HUES6 (cell line): ENCODE measurements at regions not wholly inside any gene's neighbourhood (a gene's known extent, or its start where the extent isn't known, plus 50 kb on each side); places are given as distances from the start of the nearest gene placed in this dataset.

Experiments
- H3K27ac ChIP-seq: 2 replicates; pipeline ENCODE4 v1.7.0; 2013; ENCODE audit warnings: low read depth, mild to moderate bottlenecking, low read length, inconsistent platforms
- H3K27me3 ChIP-seq: 2 replicates; pipeline ENCODE4 v1.6.1; 2013; ENCODE audit warnings: low read length; ENCODE audit not compliant: control insufficient read depth, insufficient read depth
- H3K36me3 ChIP-seq: 2 replicates; pipeline ENCODE4 v1.6.1; 2013; ENCODE audit warnings: low read length; ENCODE audit not compliant: control insufficient read depth, insufficient read depth
- H3K4me1 ChIP-seq: 2 replicates; pipeline ENCODE4 v1.6.1; 2013; ENCODE audit warnings: low read length; ENCODE audit not compliant: control insufficient read depth, insufficient read depth
- H3K4me3 ChIP-seq: 2 replicates; pipeline ENCODE4 v1.5.1; 2013; ENCODE audit warnings: low read depth, low read length
- H3K9ac ChIP-seq: one replicate; pipeline ENCODE4 v1.6.1; 2013; ENCODE audit warnings: mild to moderate bottlenecking, low read length
- H3K9me3 ChIP-seq: 2 replicates; pipeline ENCODE4 v1.6.1; 2013; ENCODE audit warnings: low read depth, low read length; ENCODE audit not compliant: control insufficient read depth, insufficient read depth

GRCh38 chr1:104856518-104856917, 1106.8 kb downstream of the AMY1C start:
- H3K9me3 ChIP-seq = no peaks in the 10 kb centered on the region

GRCh38 chr1:104868794-104869193, 1119.1 kb downstream of the AMY1C start:
- H3K9me3 ChIP-seq = no peaks in the 10 kb centered on the region
- no peaks in the 10 kb centered on the region for H3K36me3 ChIP-seq
- H3K27ac ChIP-seq = no peak overlapping the region
- H3K27me3 ChIP-seq = no peaks in the 10 kb centered on the region
- no peaks in the 10 kb centered on the region for H3K4me1 ChIP-seq
- no peak overlapping the region for H3K4me3 ChIP-seq
- H3K9ac ChIP-seq = no peak overlapping the region

More at GRCh38 chr1:104856518-104856917, 1106.8 kb downstream of the AMY1C start:
- H3K4me3 ChIP-seq = no peak overlapping the region
- H3K9ac ChIP-seq = no peak overlapping the region
- no peaks in the 10 kb centered on the region for H3K4me1 ChIP-seq
- H3K27ac ChIP-seq = no peak overlapping the region
- H3K36me3 ChIP-seq = no peaks in the 10 kb centered on the region
- H3K27me3 ChIP-seq = no peaks in the 10 kb centered on the region

- H3K9me3 ChIP-seq = no peaks in the 10 kb centered on the region
- H3K4me1 ChIP-seq = no peaks in the 10 kb centered on the region
- no peak overlapping the region for H3K27ac ChIP-seq
- no peak overlapping the region for H3K9ac ChIP-seq
- no peak overlapping the region for H3K4me3 ChIP-seq
- H3K36me3 ChIP-seq = no peaks in the 10 kb centered on the region
- H3K27me3 ChIP-seq = no peaks in the 10 kb centered on the region
These were observed 1124.3 kb downstream of the AMY1C start for GRCh38 chr1:104874044-104874443.

- no peak overlapping the region for H3K27ac ChIP-seq
- H3K9me3 ChIP-seq = no peaks in the 10 kb centered on the region
- no peak overlapping the region for H3K9ac ChIP-seq
- no peaks in the 10 kb centered on the region for H3K27me3 ChIP-seq
- no peaks in the 10 kb centered on the region for H3K4me1 ChIP-seq
- H3K4me3 ChIP-seq = no peak overlapping the region
- no peaks in the 10 kb centered on the region for H3K36me3 ChIP-seq
These were observed 1128.7 kb downstream of the AMY1C start for GRCh38 chr1:104878203-104878909.

- Histone ChIP-seq H3K27ac (no peak overlapping the region), H3K9me3 (no peaks in the 10 kb centered on the region), H3K9ac (no peak overlapping the region), H3K27me3 (no peaks in the 10 kb centered on the region), H3K36me3 (no peaks in the 10 kb centered on the region), H3K4me3 (no peak overlapping the region), H3K4me1 (no peaks in the 10 kb centered on the region)
These were observed 1135.2 kb downstream of the AMY1C start for GRCh38 chr1:104884939-104885338.

- no peaks in the 10 kb centered on the region for H3K27me3 ChIP-seq
- H3K4me1 ChIP-seq = no peaks in the 10 kb centered on the region
- H3K9me3 ChIP-seq = peaks cover 5% of the 10 kb centered on the region; the same call in 1 of the 2 replicates
- H3K27ac ChIP-seq = no peak overlapping the region
- no peak overlapping the region for H3K4me3 ChIP-seq
- H3K9ac ChIP-seq = no peak overlapping the region
- H3K36me3 ChIP-seq = no peaks in the 10 kb centered on the region
These were observed 1155.6 kb downstream of the AMY1C start for GRCh38 chr1:104905322-104905721.

GRCh38 chr1:104906141-104906540, 1156.4 kb downstream of the AMY1C start:
- Histone ChIP-seq H3K9ac (no peak overlapping the region), H3K4me3 (no peak overlapping the region), H3K9me3 (peaks cover 5% of the 10 kb centered on the region; the same call in 1 of the 2 replicates), H3K36me3 (no peaks in the 10 kb centered on the region), H3K27me3 (no peaks in the 10 kb centered on the region), H3K4me1 (no peaks in the 10 kb centered on the region), H3K27ac (no peak overlapping the region)

- Histone ChIP-seq H3K4me3 (no peak overlapping the region), H3K4me1 (no peaks in the 10 kb centered on the region), H3K9ac (no peak overlapping the region), H3K36me3 (no peaks in the 10 kb centered on the region), H3K9me3 (no peaks in the 10 kb centered on the region), H3K27ac (no peak overlapping the region), H3K27me3 (no peaks in the 10 kb centered on the region)
These were observed 1169.5 kb downstream of the AMY1C start for GRCh38 chr1:104919188-104919587.

- H3K27ac ChIP-seq = no peak overlapping the region
- H3K36me3 ChIP-seq = no peaks in the 10 kb centered on the region
- no peaks in the 10 kb centered on the region for H3K9me3 ChIP-seq
- H3K9ac ChIP-seq = no peak overlapping the region
- no peaks in the 10 kb centered on the region for H3K4me1 ChIP-seq
- no peak overlapping the region for H3K4me3 ChIP-seq
- no peaks in the 10 kb centered on the region for H3K27me3 ChIP-seq
These were observed 1171.8 kb downstream of the AMY1C start for GRCh38 chr1:104921525-104921924.

- Histone ChIP-seq H3K4me1 (no peaks in the 10 kb centered on the region), H3K9ac (no peak overlapping the region), H3K36me3 (no peaks in the 10 kb centered on the region), H3K27me3 (no peaks in the 10 kb centered on the region), H3K4me3 (no peak overlapping the region), H3K9me3 (no peaks in the 10 kb centered on the region), H3K27ac (no peak overlapping the region)
These were observed 1173.4 kb downstream of the AMY1C start for GRCh38 chr1:104923075-104923474.

GRCh38 chr1:104929280-104929679, 1179.6 kb downstream of the AMY1C start:
- Histone ChIP-seq H3K27me3 (no peaks in the 10 kb centered on the region), H3K27ac (no peak overlapping the region), H3K4me1 (no peaks in the 10 kb centered on the region), H3K9me3 (0 out of 2 replicates have a peak, but pooled peaks cover 3% of the 10 kb centered on the region), H3K36me3 (no peaks in the 10 kb centered on the region), H3K4me3 (no peak overlapping the region), H3K9ac (no peak overlapping the region)
